Stimulated activated CD4-positive, alpha-beta T cell treated with anti-CD3 and anti-CD28 coated beads, TNF-alpha, amount 100 ng/mL, for 1 hour (primary cell): ENCODE measurements at regions not wholly inside any gene's neighbourhood (a gene's known extent, or its start where the extent isn't known, plus 50 kb on each side); places are given as distances from the start of the nearest gene placed in this dataset.

Source experiments
- DNase-seq, 3 donors: peaks; one replicate each; pipeline ENCODE4 v3.0.0-alpha.2; 2020; ENCODE audit warnings: low read depth in 3 of 3, low spot score in 1 of 3

DNA sequence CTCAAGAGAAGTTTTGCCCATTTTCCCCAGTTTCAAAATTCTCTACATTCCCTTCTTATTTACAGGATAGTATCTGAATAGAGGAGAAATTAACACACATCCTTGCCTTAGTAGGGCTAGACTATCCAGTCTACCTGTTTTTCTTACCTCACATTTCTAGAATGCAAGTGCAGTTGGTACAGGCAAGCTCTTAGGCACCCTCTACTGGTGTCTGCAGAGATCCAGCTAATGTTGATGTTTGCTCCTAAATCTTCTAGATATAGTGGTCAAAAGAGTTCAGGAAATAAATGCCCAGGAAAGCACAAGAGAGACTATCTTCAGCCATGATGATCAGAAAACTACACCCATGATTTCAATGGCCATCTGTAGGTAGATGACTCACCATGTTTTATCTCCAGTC lies 205.3 kb downstream of the HTR7 start:
- no peak for DNase-seq

GRCh38 chr10:90658791-90659190 lies 199.0 kb downstream of the HTR7 start:
- no peak for DNase-seq

DNA sequence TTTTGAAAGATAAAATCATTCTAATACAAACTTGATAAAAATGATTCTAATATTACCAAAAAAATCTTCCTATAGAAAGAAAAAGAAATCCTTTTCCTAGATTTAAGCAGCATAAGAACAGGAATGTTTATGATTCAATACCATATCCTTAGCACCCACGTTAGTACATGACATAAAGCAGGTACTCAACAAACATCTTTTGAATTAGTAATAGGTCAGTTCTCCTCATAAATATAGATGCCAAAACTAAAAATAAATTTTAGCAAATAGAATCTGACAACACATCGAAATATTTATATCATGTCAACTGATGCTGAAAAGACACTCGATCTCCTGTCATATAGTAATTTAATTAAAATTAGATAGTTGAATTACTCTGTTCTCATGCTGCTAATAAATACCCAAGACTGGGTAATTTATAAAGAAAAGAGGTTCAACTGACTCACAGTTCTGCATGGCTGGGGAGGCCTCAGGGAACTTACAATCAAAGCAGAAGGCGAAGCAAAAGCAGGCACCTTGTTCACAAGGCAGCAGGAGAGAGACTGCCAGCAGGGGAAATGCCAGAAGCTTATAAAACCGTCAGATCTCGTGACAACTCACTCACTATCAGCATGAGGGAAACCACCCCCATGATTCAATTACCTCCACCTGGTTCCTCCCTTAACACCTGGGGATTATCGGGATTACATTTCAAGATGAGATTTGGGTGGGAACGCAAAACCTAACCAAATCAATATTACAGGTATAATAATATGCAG lies 191.8 kb downstream of the HTR7 start:
- DNase-seq, result no peak

DNA sequence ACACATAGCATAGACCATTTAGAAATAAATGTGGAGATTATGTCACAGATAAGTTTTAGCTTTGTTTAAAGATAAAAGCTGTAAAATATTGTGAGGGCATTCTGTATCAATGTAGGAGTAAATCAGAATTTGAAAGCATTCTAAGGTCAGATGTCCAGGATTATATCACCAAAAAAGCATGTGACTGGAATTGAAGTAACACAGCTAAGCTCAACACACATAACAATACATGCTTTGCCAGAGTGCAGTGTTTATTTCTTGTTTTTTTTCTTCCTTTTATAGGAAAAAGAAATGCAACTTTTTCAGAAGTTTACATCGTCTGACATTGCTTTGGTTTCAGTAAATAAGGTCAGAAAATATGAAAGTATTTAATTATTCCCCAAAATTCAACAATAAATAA lies 183.4 kb downstream of the HTR7 start:
- DNase-seq, result no peak

GRCh38 chr10:90674928-90675327 lies 182.9 kb downstream of the HTR7 start:
- DNase-seq, result no peak

GRCh38 chr10:90675621-90676020 lies 182.2 kb downstream of the HTR7 start:
- DNase-seq, result no peak
